D341Med (cell line): ENCODE measurements at regions not wholly inside any gene's neighbourhood (a gene's known extent, or its start where the extent isn't known, plus 50 kb on each side); places are given as distances from the start of the nearest gene placed in this dataset.

Experiments used
- DNase-seq: peaks from one replicate; pipeline ENCODE4 v3.0.0; 2012; ENCODE audit warnings: low spot score

DNA sequence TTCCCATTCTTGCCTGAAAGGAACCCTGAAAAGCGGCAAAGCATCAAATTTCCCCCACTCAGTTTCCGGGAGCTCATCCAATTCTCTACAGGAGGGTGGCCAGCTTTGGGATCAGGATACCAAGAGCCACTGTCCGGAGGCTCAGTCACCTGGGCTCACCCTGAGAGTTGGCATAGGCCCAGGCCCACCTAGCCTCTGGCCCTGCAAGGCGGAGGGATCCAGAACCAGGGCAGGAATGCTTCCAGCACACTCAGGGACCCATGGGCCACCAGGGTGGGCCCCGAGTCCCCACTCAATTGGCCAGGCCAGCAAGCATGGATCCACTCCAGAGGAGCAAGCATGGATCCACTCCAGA lies 432.9 kb upstream of the MYT1L start:
- no peak for DNase-seq

DNA sequence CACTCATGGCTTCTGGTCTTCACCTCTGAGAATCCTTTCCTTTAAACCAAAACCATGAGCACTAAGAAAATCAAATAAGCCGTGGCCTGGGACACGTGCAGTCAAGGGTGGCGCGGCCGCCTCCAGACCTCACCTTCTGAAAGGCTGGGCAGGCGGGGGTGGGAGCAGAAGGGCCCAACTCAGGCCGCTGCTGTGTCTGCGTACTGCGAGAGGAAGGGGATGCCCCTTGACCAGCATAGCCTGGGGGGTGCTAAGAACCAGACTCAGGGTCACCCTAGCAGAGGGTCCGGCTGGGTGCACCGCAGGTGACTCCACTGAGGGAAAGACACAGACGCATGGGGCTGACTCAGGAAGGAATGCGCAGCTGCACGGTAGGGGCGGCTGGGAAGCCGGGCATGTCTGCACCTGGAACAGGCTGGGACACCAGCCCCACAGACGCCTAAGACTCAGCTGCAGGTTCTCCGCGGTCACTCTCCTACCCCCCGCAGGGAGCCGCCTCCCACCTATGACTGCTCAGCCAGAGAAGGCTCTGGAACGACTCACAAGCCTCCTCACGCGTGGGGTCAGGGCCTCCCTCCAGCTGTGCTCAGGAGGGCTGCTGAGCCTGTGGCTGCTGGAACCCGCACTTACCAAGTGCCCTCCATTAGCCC lies 432.4 kb upstream of the MYT1L start:
- no peak for DNase-seq

DNA sequence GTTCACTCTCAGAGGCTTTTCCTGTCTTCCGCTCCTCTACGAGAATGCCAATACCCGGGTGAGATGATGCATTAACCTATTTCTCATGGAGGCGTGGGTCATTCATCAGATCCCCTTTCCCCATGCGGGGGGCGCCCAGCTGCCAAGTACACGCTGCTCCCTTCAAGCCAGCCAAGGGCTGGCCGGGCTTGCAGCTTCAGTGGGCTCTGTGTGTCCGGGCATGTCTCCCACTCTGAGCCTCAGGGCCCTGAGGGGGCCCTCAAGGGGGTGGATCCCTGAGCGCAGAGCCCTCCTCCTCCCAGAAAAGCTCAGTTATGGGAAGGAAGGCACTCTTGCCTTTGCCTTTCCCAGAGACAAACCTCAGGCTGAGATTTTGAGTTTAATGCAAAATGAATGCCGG lies 431.8 kb upstream of the MYT1L start:
- no peak for DNase-seq

DNA sequence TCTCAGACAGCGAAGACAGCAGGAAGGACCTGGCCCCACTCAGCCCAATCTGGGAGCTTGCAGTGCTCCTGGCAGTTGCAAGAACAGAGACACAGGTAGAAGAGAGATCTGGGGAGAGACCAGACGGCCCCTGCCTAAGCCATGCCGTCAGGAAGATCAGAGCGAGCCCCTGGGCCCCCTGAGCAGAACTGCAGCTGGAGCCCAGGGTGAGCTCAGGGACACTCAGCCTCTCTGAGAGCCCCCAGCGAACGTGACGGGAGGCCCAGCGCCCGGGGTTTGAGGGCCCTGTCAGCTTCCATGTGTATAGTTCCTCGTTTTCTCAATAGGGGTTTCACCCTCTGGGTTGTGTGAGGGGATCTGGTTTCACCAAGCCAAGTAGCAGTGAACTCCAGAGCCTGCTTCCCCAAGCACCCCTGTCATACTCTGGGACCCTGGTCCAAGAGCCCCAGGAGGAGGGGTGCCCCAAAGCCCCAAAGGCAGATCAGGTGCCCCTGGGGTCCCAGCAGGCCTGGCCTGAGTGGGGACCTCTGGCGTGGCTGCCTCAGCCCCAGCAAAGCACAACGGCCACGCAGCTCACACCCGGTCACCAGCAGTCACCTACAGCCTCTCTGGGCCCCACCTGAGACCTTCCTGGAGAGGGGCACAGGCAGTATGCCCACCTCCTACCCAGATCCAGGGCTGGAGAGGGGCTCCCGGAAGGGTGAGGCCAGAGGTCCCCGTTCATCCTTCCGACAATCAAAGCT lies 431.3 kb upstream of the MYT1L start:
- no peak for DNase-seq

DNA sequence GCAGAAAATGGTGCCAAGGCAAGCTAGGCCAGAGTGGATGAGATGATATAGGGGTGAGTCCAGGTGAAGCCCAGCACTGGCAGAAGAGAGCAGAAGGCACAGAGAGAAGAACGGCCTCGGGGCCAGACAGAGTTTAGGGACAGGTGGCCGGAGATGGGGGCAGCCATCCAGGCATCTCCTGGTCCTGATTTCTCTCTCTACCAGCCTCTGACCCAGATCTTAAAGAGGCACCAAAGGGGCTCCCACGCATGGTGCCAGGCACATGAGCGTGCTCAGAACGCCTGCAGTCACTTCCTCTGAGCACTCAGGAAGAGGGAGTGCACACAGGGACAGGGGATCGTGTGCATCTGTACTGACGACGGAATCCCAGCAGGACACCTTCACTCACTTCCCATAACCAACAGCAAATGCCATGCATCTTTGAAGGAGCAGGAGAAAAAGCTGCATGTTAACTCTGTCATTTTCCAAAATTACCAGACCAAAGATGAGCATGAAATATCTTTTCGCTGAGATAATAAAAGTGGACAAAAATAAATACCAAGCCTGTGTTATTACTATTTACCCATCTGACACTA lies 427.8 kb upstream of the MYT1L start:
- DNase-seq, result no peak

GRCh38 chr2:2757764-2758163 lies 426.7 kb upstream of the MYT1L start:
- no peak for DNase-seq

DNA sequence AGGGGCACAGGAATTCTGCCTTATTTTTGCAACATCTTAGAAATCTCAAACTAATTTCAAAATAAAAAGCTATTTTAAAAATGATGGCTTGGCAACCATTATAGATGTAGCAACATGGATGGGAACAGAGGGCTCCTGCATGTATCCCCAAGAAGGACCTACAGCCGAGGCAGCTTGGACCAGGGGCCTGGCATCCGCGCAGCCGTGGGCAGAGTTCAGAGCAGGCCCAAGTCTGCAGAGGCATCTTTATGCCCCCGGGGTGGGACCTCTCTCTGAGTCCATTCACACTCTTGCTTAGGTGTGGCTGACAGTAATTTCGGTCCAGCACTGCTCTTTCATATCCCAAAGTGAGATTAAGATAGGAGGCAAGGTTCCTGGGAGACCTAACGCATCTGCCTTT lies 425.8 kb upstream of the MYT1L start:
- DNase-seq, result no peak

GRCh38 chr2:2755990-2756389 lies 424.9 kb upstream of the MYT1L start:
- no peak for DNase-seq

DNA sequence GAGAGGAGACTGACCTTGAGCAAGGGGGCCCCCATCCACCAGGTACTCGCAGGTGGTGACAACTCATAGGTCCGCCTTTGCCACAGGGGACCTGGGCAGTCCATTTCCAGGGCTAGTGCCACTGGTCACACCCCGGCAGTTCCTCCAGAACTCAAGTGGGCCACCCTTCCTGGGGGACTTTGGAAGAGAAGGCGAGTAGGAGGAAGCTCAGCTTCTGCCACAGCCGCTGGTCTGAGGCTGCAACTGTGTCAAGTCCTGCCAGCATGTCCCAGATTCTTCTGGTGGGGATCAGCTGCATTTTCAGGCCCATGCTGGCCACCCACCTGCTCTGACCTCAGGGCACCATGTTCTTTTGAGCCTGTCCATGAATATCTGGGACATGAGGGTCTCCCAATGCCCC lies 423.9 kb upstream of the MYT1L start:
- DNase-seq, result no peak

GRCh38 chr2:2751715-2752315 lies 420.7 kb upstream of the MYT1L start:
- DNase-seq, result no peak

GRCh38 chr2:2750867-2751714 lies 420.0 kb upstream of the MYT1L start:
- no peak for DNase-seq

GRCh38 chr2:2749206-2749598 lies 418.1 kb upstream of the MYT1L start:
- no peak for DNase-seq

DNA sequence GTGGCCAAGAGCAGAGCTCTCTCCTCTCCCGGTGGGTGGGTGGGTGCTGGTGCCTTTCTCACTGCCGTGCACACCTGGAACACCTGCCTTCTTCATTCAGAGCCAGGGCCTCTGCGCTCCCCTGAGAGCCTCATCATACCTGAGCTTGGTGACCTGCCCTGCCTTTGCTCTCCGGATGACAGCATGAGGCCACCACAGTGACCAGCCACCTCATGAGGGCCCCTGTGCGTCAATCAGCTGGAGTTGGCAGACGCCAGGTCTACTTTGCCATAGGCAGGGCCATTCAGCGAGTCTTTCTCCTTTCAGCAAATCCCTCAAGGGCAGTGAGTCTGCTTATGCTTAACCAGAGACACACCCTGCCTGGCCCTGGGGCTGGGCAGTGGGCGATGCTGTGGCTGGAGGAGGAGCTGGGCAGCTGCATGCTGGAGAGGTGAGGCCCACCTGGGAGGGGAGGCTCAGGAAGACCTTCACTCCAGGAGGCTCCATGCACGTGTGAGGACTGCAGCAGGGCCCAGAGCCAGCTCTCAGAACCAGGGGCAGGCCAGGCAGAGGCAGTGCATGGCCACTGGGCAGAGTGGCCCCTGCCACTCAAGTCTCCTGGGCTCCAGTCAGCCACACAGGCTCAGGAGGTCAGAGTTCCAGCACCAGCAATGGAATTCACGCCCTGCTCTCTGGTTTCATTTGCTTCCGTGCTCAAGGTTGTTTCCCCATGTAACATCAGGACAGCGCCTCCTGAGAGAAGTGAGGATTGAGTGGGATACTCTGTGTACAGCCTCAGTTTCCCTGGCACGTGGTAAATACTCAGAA lies 417.5 kb upstream of the MYT1L start:
- DNase-seq, result no peak

GRCh38 chr2:2747797-2748301 lies 416.8 kb upstream of the MYT1L start:
- no peak for DNase-seq

GRCh38 chr2:2746731-2747130 lies 415.7 kb upstream of the MYT1L start:
- no peak for DNase-seq

DNA sequence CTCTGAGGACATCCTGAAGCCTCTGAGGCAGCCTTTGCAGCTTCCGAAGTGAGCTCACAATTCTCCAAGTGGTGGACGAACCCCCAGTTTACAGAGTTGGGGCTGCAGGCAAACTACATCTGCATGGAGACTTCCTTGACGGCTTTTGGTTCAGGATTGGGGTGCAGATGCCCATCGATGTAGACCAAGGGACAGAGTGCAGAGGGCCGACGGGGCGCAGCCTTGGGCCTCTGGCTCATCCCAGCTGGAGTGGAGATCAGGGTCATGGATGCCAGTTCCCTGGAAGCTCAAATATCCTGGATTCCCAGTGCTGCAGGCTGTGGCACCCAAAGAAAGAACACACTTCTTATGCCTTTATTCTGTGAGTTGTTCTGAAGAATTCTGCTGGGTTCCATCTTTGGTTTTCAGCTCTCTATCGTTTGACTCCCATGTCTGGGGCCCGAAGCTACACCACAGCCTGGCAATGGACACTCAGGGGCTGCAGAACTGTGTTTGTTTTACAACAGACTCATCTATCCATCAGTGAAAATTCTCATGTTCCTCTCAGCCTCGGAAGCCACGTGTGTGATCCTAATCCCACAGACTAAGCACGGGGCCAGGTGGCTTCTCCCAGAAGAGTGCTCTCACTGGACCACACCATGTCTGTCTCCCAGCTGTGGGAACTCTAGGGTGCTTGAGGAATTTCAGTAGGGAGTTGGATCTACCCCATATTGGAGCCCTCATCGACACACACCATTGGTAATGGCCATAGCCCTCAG lies 414.1 kb upstream of the MYT1L start:
- no peak for DNase-seq

GRCh38 chr2:2744107-2744506 lies 413.0 kb upstream of the MYT1L start:
- DNase-seq, result no peak

GRCh38 chr2:2743164-2743571 lies 412.1 kb upstream of the MYT1L start:
- no peak for DNase-seq

DNA sequence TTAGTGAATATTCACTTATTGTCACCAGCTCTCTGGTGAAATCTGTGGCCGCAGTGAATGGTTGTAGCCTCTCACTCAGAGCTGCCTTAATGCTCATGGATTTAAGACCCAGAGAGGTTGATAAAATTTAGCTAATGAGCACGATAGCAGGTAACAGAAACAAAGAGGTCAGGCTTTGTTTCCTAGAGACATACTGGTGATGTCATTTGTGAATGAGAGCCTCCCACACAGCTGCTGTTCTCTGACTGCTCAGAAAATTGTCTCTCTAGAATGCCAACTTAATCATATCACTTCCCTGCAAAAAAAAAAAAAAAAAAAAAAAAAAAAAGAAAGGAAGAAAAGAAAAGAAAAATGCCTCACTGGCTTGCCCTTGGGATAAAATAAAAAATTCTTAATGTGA lies 411.7 kb upstream of the MYT1L start:
- DNase-seq, result no peak

DNA sequence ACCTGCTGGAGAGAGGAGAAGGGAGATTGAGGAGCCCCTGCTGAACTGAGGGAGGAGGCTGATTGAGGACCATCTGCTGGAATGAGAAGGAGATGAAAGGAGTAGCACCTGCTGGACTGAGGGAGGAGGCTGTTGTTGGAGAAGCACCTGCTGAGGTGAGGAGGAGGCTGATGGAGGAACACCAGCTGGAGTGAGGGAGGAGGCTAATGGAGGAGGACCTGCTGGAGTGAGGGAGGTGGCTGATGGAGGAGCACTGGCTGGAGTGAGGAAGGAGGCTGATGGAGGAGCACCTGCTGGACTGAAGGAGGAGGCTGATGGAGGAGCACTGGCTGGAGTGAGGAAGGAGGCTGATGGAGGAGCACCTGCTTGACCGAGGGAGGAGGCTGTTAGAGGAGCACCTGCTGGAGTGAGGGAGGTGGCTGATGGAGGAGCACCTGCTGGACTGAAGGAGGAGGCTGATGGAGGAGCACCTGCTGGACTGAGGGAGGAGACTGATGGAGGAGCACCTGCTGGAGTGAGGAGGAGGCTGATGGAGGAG lies 409.2 kb upstream of the MYT1L start:
- DNase-seq, result no peak
